GM12873 (cell line): ENCODE measurements at regions not wholly inside any gene's neighbourhood (a gene's known extent, or its start where the extent isn't known, plus 50 kb on each side); places are given as distances from the start of the nearest gene placed in this dataset.

Experiments
- TF ChIP-seq, protein P1 (sequence below): IDR thresholded peaks from 2 replicates; pipeline ENCODE4 v1.5.1; 2012; ENCODE audit warnings: low read depth, mild to moderate bottlenecking, moderate library complexity, low read length, control low read depth; ENCODE audit not compliant: insufficient read depth; ENCODE audit errors: missing control alignments

DNA sequence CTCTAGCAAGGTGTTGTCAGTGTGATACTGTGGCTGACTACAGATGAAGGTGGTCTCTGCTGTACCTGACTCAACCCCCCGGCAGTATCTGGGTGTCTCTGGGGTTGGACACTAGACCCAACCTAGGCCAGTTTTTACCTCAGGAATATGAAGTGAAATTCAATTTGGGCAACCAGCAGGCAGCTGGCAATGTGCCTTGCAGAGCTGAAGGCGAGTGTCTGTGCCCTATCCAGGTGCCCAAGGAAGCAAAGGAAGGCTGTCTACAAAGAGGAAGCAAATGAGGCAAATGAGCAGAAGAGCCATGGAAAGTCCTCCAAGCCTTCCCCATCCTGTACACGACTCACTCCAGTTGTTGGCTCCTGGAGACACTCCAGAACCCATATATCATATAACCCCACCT lies 264.6 kb upstream of the AGAP1 start:
- TF ChIP-seq, protein P1, sequence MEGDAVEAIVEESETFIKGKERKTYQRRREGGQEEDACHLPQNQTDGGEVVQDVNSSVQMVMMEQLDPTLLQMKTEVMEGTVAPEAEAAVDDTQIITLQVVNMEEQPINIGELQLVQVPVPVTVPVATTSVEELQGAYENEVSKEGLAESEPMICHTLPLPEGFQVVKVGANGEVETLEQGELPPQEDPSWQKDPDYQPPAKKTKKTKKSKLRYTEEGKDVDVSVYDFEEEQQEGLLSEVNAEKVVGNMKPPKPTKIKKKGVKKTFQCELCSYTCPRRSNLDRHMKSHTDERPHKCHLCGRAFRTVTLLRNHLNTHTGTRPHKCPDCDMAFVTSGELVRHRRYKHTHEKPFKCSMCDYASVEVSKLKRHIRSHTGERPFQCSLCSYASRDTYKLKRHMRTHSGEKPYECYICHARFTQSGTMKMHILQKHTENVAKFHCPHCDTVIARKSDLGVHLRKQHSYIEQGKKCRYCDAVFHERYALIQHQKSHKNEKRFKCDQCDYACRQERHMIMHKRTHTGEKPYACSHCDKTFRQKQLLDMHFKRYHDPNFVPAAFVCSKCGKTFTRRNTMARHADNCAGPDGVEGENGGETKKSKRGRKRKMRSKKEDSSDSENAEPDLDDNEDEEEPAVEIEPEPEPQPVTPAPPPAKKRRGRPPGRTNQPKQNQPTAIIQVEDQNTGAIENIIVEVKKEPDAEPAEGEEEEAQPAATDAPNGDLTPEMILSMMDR, result no peak

DNA sequence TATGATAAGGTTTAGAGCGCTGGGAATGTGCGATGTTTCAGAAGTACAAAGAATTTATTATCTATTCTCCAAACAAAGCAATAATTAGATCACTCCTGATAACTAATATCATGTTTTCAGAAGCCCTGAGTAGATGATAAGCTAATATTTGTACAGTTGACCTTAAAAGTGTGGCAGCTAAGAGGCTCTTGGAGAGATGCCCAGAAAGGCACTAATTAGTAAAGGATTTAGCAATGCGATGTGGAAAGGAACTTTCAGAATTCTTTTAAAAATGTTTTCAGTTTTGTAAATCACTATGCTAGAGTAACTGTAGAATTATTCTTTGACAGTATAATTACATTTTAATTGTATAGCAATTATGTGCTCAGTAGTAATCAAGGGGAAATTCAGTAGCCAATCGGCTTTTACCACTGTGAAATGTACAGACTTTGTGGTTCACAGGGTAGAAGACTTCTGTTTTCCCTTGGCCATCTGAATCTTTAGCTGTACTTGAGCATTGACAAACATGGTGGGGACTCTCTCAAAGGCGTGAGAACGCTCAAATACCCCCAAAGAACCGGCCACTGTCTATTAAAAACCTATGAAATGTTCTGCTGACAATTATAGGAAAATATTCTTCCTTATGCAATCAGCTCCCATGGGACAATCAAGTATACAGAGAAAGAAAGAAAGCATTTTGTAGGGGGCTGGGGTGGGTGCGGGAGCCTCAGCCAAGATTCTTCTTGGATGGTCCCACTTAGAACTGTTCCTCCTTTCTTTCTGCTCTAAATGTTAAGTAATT lies 262.8 kb upstream of the AGAP1 start:
- TF ChIP-seq, protein P1, result no peak

DNA sequence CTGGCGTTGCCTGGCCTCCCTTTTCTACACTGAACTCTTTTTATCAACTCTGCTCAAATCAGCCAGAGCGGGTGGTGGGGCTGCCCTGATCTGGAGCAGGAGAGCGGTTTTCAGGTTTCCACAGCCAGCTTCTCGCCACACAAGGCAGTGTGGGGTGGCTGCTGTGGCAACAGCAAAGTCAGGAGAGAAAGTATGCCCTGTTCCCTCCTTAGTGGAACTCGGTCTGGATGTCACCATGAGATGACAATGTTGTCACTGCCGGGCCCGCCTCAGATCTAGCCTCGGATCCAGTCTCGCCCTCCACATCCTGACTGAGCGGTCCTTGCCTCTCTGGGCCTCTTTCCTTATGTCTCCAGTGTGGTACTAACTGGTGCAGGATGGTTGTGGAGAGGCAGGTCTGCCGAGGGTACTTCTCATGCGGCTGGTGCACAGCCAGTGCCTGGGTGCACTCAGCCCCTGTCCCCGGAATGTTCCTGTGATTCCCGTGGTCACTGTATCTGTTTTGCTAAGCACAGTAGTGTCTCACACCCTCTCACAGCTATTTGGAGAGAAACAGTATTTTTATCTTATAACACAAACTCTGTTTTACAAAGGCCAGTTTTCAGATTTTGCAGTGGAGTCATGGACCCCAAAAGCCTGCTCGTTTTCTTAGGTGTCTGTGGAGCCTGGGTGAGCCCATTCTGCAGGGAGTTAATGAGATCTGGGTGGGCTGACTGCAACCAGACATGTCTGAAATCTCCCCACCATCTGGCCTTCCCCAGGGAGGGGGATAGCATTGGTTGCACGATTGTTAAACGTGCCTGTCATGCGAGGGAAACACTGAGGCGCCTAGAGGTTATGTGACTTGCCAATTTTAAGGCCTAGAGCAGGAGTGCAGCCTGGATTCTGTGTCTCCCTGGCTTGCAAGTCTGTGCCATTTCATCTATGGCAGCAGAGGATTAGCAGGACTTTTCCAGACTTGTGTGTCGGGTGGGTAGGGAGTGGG lies 261.1 kb upstream of the AGAP1 start:
- TF ChIP-seq, protein P1, result no peak

DNA sequence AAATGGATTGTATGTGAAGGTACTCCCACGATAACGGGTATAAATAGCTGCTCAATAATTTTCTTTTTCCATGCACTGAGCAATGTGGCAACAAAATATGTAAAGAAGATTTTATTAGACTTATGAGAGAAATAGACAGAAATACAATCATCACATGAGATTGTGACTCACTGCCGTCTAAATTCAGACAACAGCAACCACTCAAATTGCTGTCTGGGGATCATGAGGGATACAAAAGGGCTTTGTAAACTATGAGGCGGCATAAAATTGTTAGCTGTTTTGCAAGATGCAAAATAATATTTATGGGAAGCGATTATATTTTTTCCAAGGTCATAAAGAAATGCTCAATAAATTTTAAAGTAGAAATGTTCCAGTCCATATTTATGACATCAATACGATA lies 259.1 kb upstream of the AGAP1 start:
- TF ChIP-seq, protein P1, result no peak

DNA sequence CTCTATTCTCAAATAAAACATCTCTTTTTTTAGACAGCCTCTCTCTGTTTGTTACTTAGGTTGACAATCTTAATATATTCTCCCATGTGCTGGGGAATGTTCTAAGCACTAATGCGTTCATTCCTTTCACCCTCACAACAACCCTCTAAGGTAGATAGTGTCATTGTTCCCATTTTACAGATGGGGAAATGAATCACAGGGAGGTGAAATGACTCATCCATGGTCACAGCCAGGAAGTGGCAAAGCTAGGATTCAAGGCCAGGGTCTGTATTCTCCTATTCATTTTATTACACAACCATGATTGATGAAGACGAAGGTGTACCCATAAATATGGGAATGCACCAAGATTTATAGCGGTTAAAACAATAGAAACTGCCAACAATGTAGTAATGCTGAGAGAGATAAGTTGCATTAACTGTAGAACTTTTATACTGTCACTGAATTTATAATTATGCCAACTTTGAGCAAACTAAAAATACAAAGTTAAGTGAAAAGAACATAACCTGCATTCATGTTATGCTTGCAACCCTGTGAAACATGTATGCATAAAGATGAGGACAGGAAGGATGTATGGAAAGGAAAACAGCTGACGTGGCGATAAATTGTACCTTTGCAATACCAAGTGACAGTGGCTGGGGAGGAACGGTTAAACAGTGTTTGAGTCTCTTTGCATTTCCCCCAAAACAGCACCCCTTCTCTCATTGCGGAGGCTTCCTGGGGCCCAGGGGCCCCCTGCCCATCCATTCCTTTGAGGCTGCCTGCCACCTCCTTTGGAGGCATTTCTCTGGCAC lies 257.7 kb upstream of the AGAP1 start:
- TF ChIP-seq, protein P1, result no peak

DNA sequence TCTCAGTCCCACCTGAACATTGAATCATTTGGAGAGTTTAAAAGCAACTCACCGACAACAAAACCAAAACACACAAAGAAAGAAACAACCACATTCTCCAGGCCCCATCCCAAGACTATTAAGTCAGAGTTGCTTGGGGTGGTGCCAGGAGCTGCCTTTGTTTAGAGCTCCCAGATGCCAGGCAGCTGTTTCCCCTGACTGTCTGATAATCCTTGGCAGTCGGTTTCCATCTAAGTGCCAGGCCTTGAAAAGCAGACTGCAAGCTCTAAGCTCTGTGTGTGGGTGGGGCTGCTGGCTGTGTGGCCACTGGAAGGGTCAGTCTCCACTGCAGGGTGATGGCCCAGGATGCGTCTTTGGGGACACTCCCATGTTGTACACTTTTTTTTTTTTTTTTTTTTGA lies 255.3 kb upstream of the AGAP1 start:
- TF ChIP-seq, protein P1, result no peak
